Body of pancreas (tissue), 4 donors: ENCODE measurements at regions not wholly inside any gene's neighbourhood (a gene's known extent, or its start where the extent isn't known, plus 50 kb on each side); places are given as distances from the start of the nearest gene placed in this dataset.

Experiments used
- ATAC-seq: fragments of 150-250 bp; one replicate; pipeline ENCODE4 v1.9.1; 2016
- DNase-seq, 4 donors: peaks; one replicate each; pipeline ENCODE4 v3.0.0-alpha.2; 2019
- H3K27ac ChIP-seq, 4 donors: fragments of 200-600 bp; sonication (generic); 1 replicate in 3 of 4; 2 replicates in 1 of 4; pipeline versions ENCODE4 v1.5.1 to v1.6.1; 2016 to 2019; ENCODE audit warnings: mild to moderate bottlenecking in 1 of 4, mixed read lengths in 1 of 4, moderate library complexity in 1 of 4
- H3K27me3 ChIP-seq, 2 donors: fragments of 200-600 bp; sonication (generic); one replicate each; pipeline ENCODE4 v1.6.0; 2016; ENCODE audit warnings: mild to moderate bottlenecking in 1 of 2
- H3K36me3 ChIP-seq, 2 donors: fragments of 200-600 bp; sonication (generic); replicated peaks in 1 of 2; 2 replicates each; pipeline ENCODE4 v1.5.1; 2016; ENCODE audit warnings: low read depth in 2 of 2; ENCODE audit not compliant: insufficient read depth in 1 of 2
- H3K4me1 ChIP-seq: fragments of 200-600 bp; sonication (generic); one replicate; pipeline ENCODE4 v1.6.0; 2016
- H3K4me3 ChIP-seq, 2 donors: fragments of 200-600 bp; sonication (generic); 1 replicate in 1 of 2; 2 replicates in 1 of 2; pipeline ENCODE4 v1.5.1; 2016 to 2019
- H3K9me3 ChIP-seq, 3 donors: fragments of 200-600 bp; sonication (generic); 1 replicate in 2 of 3; 2 replicates in 1 of 3; pipeline ENCODE4 v1.5.1; 2016
- CTCF ChIP-seq, 7 experiments: fragments of 450-650 bp in 4 of 7; fragments of 200-600 bp in 3 of 7; sonication (generic) in 3 of 7; IDR thresholded peaks; one replicate each; pipeline ENCODE4 v1.5.1; 2016 to 2019; ENCODE audit warnings: antibody characterized with exemption in 7 of 7
- POLR2A ChIP-seq, 3 donors: fragments of 450-650 bp; IDR thresholded peaks; one replicate each; pipeline ENCODE4 v1.6.1; 2016; ENCODE audit warnings: antibody characterized with exemption in 3 of 3, mild to moderate bottlenecking in 2 of 3
- WGBS, 2 donors: methylation state at CpG; one replicate each; pipeline ENCODE4 v1.1.5; 2017; 5-methylcytosine and 5-hydroxymethylcytosine counted together
- intact Hi-C: fragments of 100-400 bp; cut with DNase I; formaldehyde crosslinking; loops from one replicate; pipeline ENCODE4 v1.15.1; 2023

- H3K4me3 ChIP-seq = no peak overlapping the region
Measured at GRCh38 chr12:125284945-125285685, 219.9 kb downstream of the AACS start.

GRCh38 chr12:125286005-125286727 lies 220.9 kb downstream of the AACS start:
- TF ChIP-seq CTCF (IDR thresholded peaks at IDR 0.05) (no peak), POLR2A (IDR thresholded peaks at IDR 0.05) (no peak)
- H3K27ac ChIP-seq = no peak overlapping the region
- no peaks in the 10 kb centered on the region for H3K4me1 ChIP-seq
- ATAC-seq = no peak
- no peaks in the 10 kb centered on the region for H3K36me3 ChIP-seq
- intact Hi-C loops = no loop called here
- no peak for DNase-seq
- H3K27me3 ChIP-seq = no peaks in the 10 kb centered on the region
- no peaks in the 10 kb centered on the region for H3K9me3 ChIP-seq
- no peak overlapping the region for H3K4me3 ChIP-seq
- 71 to 76% methylated on average over 7 of the region's 7 CpGs for WGBS, 2 donors

More at GRCh38 chr12:125284945-125285685, 219.9 kb downstream of the AACS start:
- no peak overlapping the region for H3K27ac ChIP-seq
- no peaks in the 10 kb centered on the region for H3K9me3 ChIP-seq
- H3K36me3 ChIP-seq = no peaks in the 10 kb centered on the region
- H3K27me3 ChIP-seq = no peaks in the 10 kb centered on the region
- H3K4me1 ChIP-seq = no peaks in the 10 kb centered on the region
- TF ChIP-seq POLR2A (IDR thresholded peaks at IDR 0.05) (no peak), CTCF (IDR thresholded peaks at IDR 0.05) (no peak)
- WGBS, 2 donors = 71 to 72% methylated on average over 7 of the region's 7 CpGs
- intact Hi-C loops = no loop called here
- ATAC-seq (no peak), DNase-seq (no peak)

GRCh38 chr12:125287155-125287847 lies 222.1 kb downstream of the AACS start:
- no peak overlapping the region for H3K27ac ChIP-seq
- DNase-seq = no peak
- TF ChIP-seq CTCF (IDR thresholded peaks at IDR 0.05) (no peak), POLR2A (IDR thresholded peaks at IDR 0.05) (no peak)
- ATAC-seq = no peak
- no peaks in the 10 kb centered on the region for H3K9me3 ChIP-seq
- intact Hi-C loops = no loop called here
- H3K27me3 ChIP-seq = no peaks in the 10 kb centered on the region
- H3K4me1 ChIP-seq = no peaks in the 10 kb centered on the region
- no peaks in the 10 kb centered on the region for H3K36me3 ChIP-seq
- H3K4me3 ChIP-seq = no peak overlapping the region
- 61 to 63% methylated on average over 5 of the region's 5 CpGs for WGBS, 2 donors

GRCh38 chr12:125288931-125289928 lies 224.0 kb downstream of the AACS start:
- TF ChIP-seq POLR2A (IDR thresholded peaks at IDR 0.05) (no peak), CTCF (IDR thresholded peaks at IDR 0.05) (no peak)
- 53 to 59% methylated on average over 7 of the region's 7 CpGs for WGBS, 2 donors
- H3K4me1 ChIP-seq = no peaks in the 10 kb centered on the region
- no peaks in the 10 kb centered on the region for H3K27me3 ChIP-seq
- intact Hi-C loops = no loop called here
- H3K27ac ChIP-seq = no peak overlapping the region
- no peak overlapping the region for H3K4me3 ChIP-seq
- ATAC-seq (no peak), DNase-seq (no peak)
- no peaks in the 10 kb centered on the region for H3K36me3 ChIP-seq
- H3K9me3 ChIP-seq = peaks cover 0 to 6% (median 0%) of the 10 kb centered on the region in 3 donors
